8988T (cell line): ENCODE measurements at regions not wholly inside any gene's neighbourhood (a gene's known extent, or its start where the extent isn't known, plus 50 kb on each side); places are given as distances from the start of the nearest gene placed in this dataset.
"Not testable (repeated sequence)": the region's sequence is repeated elsewhere in the genome, so short reads cannot be mapped to it uniquely, and the experiment has no call there.

ENCODE experiments used
- DNase-seq: peaks from one replicate; pipeline ENCODE4 v3.0.0; 2011

DNA sequence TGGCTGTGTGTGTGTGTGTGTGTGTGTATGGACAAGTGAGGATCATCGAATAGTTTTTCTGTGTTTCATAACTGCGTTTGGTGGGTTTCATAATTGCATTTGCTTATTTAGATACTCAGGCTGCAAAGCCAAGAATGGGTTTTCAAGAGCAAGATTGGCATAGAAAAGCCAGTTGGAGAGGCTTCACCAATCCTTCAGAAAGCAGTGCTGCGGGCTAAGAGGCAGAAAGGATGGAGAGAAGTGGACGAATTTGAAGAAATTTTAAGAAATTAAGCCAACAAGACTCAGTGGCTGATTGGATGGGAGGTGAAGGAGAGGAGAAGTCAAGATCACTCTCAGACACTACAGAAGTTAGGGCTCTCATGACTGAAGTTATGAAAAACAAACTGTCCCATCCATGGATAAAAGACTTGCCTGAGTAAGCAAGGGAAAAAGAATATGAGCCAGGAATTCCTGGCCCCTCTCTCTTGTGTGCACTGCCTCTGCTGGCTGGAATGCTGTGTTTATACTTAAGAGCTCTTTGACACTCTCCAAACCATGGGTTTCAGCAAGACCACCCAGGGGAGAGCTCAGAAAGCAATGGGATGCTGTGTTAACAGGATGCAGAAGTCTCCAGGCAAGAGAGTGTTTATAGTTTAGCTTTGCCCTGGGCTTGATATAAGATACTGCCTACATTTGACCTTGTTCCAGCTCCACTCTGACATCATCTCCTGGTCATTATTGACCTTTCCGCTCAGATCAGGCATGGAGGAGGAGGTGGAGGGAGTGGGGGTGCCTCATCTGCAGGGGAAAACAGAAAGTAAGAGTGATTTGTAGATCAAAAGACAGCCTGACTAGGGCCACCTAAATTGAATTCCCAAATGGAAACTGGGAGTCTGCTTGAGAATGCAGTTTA is 232.0 kb upstream of the PLXNA2 start:
- DNase-seq: no peak

DNA sequence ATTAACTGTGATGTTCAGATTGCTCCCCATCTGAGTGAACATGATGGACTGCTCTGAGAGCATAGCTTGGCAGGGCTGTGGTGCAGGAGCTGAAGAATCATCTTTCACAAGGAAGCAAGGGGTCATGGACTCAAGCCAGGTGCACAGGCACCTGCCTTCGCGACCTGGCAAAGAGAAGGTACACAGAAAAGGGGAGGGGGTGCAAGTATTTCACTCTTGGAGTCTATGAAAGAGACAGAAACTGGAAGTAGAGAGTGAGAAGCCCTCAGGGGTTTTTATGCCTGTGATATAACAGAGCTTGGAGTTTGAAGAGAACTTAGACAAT is 232.6 kb upstream of the PLXNA2 start:
- no peak for DNase-seq

DNA sequence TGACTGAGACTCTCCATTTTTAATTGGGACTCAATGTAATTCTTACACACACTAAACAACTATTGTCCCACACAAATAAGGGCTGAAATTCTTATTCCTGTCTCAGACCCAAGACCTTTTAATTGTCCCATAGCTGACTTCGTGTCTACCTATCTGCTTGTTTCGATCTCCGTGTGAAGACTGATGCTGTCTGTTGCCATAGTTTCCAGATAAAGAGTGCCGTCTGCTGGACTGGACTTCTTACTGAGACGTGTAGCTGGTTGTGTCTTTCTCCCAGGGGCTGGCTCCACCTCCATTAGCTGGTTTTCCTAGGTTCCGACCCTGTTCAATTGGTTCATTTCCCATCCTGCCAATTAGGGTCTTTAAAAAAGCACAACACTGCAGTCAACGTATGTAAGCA is 235.3 kb upstream of the PLXNA2 start:
- no peak for DNase-seq

DNA sequence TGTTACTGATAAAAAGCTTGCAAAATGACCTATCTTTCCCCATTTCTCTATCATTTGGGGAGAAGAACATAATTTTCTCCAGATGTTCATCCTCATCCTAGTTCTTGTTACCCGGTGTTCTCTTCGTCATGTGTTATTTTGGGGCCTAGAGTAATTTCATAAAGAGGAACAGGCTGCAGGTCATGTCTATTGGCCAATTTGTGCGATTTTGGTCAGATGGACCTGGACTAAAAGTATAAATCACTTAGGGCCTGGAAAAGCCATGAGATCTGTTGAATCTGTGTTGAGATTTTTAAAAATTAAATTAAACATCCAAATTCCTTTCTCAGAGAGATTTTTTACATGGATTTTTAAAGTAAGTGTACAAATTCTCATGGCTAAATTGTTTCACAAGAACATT is 241.3 kb upstream of the PLXNA2 start:
- no peak for DNase-seq

- DNase-seq: no peak
Measured at GRCh38 chr1:208486677-208487076, 242.5 kb upstream of the PLXNA2 start.

- not testable (repeated sequence) for DNase-seq
Measured at GRCh38 chr1:208488432-208488831, 244.2 kb upstream of the PLXNA2 start.

GRCh38 chr1:208496467-208497371 is 252.5 kb upstream of the PLXNA2 start:
- DNase-seq: no peak

- no peak for DNase-seq
Measured at GRCh38 chr1:208497866-208498541, 253.8 kb upstream of the PLXNA2 start.

GRCh38 chr1:208499026-208499425 is 254.8 kb upstream of the PLXNA2 start:
- DNase-seq: no peak

GRCh38 chr1:208499601-208500000 is 255.4 kb upstream of the PLXNA2 start:
- DNase-seq: no peak

DNA sequence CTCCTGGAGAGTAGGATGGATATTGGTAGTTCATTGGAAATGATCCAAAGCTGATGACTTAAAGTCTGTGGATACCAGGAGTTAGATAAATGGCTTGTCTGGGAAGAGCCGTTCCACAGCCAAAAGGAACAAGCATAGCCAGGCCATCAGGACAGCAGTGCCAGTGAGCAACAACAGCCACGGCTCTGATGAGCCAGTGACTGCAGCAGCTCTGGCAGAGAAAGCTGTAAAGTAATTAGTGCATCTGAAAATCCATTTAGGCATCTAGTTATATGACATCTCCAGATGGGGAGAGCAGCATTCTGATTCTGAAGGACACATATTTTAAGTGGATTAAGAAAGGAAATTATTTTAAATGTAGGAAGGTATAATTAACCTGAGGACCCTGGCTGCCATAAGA is 256.2 kb upstream of the PLXNA2 start:
- DNase-seq: no peak

DNA sequence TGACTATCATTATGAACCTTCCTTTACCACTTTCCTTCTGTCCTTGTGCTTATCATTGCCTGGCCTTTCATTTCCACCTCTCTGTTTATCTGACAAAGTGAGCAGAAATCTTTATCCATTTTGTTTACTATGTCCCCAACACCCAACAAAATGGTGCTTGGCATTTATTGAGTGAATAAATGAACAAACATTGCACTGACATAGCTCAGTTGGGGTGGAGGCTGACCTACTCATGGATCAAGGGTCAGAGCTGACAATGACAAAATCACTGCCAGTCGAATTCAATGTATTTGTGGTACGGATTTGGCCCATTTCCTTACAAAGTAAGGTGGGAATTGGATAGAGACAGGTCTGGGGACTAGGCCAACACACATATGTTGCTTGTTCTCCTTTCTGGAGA is 257.4 kb upstream of the PLXNA2 start:
- no peak for DNase-seq

DNA sequence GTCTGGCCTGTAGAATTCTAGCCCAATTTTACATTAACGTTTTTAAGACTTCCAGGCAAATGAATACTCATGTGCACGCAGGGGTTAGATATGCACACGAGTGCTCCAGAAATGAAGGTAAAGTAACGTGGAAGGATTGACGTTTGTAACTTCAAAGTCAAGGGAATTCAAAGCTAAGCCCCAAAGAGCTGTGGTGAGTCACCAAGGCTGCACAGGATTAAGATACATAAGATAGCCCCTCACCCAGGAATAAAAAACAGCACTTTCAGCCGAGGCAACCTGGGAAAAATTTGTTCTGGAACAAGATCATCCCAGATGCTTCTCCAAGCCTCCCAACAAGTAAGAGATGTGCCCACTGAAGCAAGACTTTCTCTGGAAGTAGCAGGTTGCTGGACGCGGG is 259.6 kb upstream of the PLXNA2 start:
- no peak for DNase-seq

DNA sequence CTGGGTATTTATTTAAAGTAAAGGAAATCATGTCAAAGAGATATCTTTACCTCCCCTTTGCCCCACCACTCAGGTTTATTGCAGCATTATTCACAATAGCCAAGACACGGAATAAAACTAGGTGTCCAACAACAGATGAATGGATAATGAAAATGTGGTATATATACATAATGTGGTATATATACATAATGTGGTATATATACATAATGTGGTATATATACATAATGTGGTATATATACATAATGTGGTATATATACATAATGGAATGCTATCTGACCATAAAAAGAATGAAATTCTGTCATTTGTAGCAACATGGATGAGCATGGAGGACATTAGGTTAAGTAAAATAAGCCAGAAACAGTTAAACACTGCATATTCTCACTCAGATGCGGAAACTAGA is 262.6 kb upstream of the PLXNA2 start:
- no peak for DNase-seq

DNA sequence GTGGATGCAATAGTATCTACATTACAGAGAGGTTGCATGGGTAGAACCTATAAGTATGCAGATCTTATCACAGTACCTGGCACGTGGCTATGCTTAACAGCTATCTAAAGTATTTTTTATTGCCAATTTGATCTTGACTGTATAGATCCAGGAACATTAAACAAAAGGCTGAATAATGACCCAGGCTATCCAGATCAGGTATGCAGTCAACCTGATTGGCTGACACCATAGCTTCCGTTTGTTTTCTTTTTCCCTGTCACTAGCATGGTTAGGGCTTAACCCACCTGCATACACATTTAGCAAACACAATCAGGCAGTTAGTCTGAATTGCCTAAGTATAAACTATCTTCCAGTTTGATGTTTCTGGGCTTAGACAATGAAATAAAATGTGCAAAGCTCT is 264.9 kb upstream of the PLXNA2 start:
- no peak for DNase-seq

DNA sequence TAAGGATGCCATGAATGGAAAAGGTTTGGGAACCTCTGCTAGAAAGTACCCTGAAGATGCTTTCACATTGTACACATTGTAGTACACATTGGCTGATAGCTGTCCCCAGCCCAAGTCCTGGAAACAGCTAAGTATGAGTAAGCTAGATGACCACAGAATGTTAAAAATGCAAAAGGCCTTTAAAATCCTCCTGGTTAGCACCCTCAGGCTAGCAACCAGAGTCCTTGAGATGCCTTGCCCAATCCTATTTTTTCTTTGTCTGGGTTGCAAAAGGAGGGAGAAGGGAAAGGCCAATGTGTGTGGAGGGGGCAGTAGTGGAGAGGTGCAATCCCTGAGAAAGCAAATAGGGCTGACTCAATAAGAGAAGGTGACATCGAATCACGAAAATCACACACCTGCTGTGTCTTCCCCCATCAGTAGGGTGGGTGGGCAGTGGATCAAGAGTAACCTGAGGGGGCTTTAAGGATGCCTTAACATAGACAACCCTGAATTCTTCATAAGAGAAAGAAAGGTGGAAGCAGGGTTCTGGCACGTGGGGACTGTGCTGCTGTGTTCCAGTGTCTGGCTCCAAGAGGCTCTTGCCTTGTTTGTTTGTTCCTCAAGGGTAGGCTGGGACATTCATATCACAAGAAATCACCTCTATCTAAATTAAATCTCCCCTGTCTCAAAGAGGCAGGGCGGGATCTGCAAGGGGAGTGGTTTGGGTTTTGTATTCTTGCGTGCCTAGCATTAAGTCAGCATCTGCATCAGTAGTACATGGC is 266.2 kb upstream of the PLXNA2 start:
- DNase-seq: no peak

GRCh38 chr1:208511242-208511860 is 267.2 kb upstream of the PLXNA2 start:
- no peak for DNase-seq

DNA sequence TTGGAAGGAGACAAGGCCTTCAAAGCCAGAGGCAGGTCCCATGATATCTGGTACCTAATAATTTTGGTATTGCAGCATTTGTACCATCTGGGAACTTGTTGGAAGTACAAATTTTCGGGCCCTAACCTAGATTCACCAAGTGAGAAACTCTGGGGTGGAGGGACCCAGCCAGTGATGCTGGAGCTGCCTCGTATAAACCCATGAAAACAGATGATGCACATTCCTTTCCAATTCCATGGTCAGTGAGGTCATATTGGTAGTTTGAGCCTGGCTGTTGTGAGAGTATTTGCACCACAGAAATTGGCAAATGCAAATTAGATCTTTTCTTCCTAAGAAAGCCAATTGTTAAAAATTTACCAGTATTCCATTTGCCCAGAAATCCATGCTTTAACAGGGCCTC is 269.6 kb upstream of the PLXNA2 start:
- no peak for DNase-seq

- no peak for DNase-seq
Measured at GRCh38 chr1:208515129-208515528, 270.9 kb upstream of the PLXNA2 start.

DNA sequence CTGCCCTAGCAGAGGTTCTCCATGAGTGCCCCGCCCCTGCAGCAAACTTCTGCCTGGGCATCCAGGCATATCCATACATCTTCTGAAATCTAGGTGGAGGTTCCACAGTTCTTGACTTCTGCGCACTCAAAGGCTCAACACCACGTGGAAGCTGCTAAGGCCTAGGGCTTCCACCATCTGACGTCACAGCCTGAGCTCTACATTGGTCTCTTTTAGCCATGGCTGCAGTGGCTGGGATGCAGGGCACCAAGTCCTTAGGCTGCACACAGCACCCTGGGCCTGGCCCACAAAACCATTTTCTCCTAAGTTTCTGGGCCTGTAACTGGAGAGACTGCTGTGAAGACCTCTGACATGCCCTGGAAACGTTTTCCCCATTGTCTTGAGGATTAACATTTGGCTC is 272.6 kb upstream of the PLXNA2 start:
- no peak for DNase-seq

DNA sequence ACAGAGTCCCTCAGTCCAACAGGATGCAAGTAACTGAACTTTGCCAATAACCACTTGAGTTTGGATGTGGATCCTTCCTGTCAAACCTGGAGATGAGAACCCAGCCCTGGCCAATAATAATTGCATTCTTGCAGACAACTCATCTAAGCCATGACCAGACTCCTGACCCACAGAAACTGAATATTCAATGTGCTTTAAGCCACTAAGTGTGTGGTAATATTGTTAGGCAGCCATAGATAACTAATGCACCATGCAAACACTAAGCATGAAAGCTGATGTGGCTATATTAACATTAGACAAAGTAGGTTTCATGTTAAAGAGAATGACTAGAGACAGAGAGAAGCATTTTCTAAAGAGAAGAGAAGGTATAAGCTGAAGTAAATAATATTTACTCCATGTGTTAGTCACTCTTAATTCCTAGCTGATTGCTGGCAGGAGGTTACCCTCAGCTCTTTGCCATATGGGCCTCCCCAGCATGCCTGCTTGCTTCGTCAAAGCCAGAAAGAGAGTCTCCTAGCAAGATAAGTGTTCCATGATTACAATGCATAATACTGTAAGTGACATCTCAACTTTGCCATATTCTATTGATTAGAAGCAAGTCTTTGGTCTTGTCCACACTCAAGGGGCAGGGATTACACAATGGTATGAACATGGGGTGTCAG is 276.4 kb upstream of the PLXNA2 start:
- no peak for DNase-seq

GRCh38 chr1:208521534-208521933 is 277.4 kb upstream of the PLXNA2 start:
- DNase-seq: no peak
